Ammon's horn (tissue), 1 donor: ENCODE measurements at regions not wholly inside any gene's neighbourhood (a gene's known extent, or its start where the extent isn't known, plus 50 kb on each side); places are given as distances from the start of the nearest gene placed in this dataset.
"Not testable (repeated sequence)": the region's sequence is repeated elsewhere in the genome, so short reads cannot be mapped to it uniquely, and the experiment has no call there.

ENCODE experiments used
- DNase-seq: peaks from one replicate; pipeline ENCODE4 v3.0.0-alpha.2; 2016; ENCODE audit warnings: low spot score

GRCh38 chr4:64727391-64727790 is 318.1 kb upstream of the TECRL start:
- not testable (repeated sequence) for DNase-seq

- DNase-seq, result no peak
These were observed 315.4 kb upstream of the TECRL start for GRCh38 chr4:64724689-64725088.

- no peak for DNase-seq
These were observed 311.9 kb upstream of the TECRL start for GRCh38 chr4:64721106-64721505.

GRCh38 chr4:64718091-64718490 is 308.8 kb upstream of the TECRL start:
- DNase-seq, result peak; percentile 17

- DNase-seq, result no peak
These were observed 306.5 kb upstream of the TECRL start for GRCh38 chr4:64715741-64716140.

GRCh38 chr4:64713256-64713840 is 304.1 kb upstream of the TECRL start:
- no peak for DNase-seq

- DNase-seq, result no peak
These were observed 303.3 kb upstream of the TECRL start for GRCh38 chr4:64712590-64712989.

- DNase-seq, result no peak
These were observed 296.7 kb upstream of the TECRL start for GRCh38 chr4:64705989-64706388.

- no peak for DNase-seq
These were observed 288.9 kb upstream of the TECRL start for GRCh38 chr4:64698171-64698570.

GRCh38 chr4:64682946-64683345 is 273.7 kb upstream of the TECRL start:
- no peak for DNase-seq

GRCh38 chr4:64682481-64682880 is 273.2 kb upstream of the TECRL start:
- no peak for DNase-seq

- not testable (repeated sequence) for DNase-seq
These were observed 263.9 kb upstream of the TECRL start for GRCh38 chr4:64673121-64673520.

- no peak for DNase-seq
These were observed 261.4 kb upstream of the TECRL start for GRCh38 chr4:64670647-64671046.

GRCh38 chr4:64643841-64644240 is 234.6 kb upstream of the TECRL start:
- DNase-seq, result no peak

GRCh38 chr4:64642936-64643335 is 233.7 kb upstream of the TECRL start:
- DNase-seq, result no peak

GRCh38 chr4:64640402-64640801 is 231.2 kb upstream of the TECRL start:
- not testable (repeated sequence) for DNase-seq

- DNase-seq, result no peak
These were observed 216.2 kb upstream of the TECRL start for GRCh38 chr4:64625438-64625837.

GRCh38 chr4:64617800-64618199 is 208.6 kb upstream of the TECRL start:
- DNase-seq, result peak; percentile 2

GRCh38 chr4:64614276-64614675 is 205.0 kb upstream of the TECRL start:
- no peak for DNase-seq

GRCh38 chr4:64613046-64613445 is 203.8 kb upstream of the TECRL start:
- DNase-seq, result no peak

- DNase-seq, result no peak
These were observed 188.8 kb upstream of the TECRL start for GRCh38 chr4:64598066-64598465.

- DNase-seq, result no peak
These were observed 185.5 kb upstream of the TECRL start for GRCh38 chr4:64594723-64595122.

GRCh38 chr4:64588507-64588906 is 179.3 kb upstream of the TECRL start:
- no peak for DNase-seq

GRCh38 chr4:64584981-64585557 is 175.8 kb upstream of the TECRL start:
- peak; percentile 20 for DNase-seq
